ENCODE measurements at regions not wholly inside any gene's neighbourhood (a gene's known extent, or its start where the extent isn't known, plus 50 kb on each side); places are given as distances from the start of the nearest gene placed in this dataset.

DNA sequence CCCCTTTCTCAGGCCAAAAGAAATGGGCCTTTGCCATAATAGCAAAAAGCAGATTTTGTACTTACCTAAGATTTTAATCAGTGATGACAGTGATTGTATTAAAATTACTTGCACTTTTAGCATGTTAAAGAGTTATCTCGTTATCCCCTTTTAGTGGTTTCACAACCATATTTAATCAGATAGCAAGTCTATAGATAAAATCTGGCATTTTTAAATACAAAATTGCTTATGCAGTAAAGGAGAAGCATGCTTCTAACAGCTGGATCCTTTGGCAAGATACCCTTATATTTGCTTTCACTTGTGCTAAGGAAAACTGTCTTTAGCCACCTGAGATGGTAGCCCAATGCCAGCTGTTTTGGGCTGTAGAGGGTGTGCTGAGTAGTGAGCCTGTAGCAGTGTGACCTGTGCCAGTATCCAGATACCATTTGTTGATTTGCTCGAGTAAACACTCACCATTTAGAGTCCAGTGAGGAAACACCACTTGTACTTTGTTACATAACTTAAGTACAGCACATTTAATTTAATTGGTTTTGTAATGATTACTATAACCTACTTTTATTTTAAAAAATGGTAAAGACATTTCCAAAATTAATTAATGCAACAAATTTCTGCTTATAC, 314.4 kb upstream of the ZP4 start:
- DNase-seq (ENCODE audit: low read depth in 2 of 2), result no peak

DNA sequence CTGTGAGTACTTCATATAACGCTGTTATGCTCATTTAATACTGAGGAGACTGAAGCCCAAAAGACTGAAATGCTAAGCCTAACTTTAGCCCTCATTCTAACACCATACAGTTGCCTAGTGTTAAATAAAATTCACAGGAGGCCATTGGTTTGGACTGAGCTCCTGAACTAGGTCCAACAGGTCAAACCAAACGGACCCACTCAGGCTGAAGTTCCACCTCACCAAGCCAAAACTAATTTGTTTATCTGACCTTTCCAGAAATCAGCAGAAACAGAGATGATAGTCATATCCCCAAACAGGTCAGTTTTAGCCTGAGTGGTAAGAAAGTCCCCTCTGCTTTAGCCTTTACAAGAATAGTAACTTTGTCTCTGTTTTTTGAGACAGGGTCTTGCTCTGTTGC, 311.3 kb upstream of the ZP4 start:
- no peak for DNase-seq (ENCODE audit: low read depth in 2 of 2)

GRCh38 chr1:238199325-238199724, 308.6 kb upstream of the ZP4 start:
- DNase-seq (ENCODE audit: low read depth in 2 of 2), result no peak

DNA sequence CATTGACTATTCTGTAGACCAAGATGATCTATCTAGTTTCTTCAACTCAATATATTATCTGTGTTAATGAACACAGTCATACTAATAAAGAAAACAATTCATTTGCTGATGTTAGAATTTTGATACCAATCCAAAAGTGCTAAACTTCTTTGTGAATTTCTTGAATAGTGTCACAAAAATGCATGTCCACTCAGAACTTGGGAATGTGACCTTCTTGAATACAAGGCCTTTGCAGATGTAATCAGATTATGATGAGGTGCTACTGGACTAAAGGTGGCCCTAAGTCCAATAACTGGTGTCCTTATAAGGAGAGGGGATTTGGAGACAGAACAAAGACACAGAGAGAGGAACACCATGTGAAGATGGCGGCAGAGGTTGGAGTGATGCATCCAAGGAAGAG, 305.8 kb upstream of the ZP4 start:
- DNase-seq (ENCODE audit: low read depth in 2 of 2), result no peak

DNA sequence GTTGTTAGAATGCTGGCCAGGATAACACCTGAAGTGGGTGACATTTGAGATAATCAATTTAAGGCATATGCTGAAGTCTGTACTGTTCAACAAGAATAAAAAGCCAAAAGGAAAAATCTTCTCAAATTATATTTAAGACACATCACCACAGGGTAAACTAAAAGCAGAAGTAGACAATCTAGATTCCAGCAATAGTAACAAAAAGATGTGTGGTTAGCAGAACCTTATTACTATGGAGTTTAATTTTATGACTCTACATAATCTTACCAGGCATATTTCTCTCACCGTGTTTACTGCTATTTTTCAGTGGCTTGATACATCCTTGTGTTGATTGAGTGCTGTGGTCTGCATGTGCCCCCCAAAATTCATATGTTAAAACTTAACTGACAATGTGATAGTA, 300.4 kb upstream of the ZP4 start:
- DNase-seq (ENCODE audit: low read depth in 2 of 2), result no peak

DNA sequence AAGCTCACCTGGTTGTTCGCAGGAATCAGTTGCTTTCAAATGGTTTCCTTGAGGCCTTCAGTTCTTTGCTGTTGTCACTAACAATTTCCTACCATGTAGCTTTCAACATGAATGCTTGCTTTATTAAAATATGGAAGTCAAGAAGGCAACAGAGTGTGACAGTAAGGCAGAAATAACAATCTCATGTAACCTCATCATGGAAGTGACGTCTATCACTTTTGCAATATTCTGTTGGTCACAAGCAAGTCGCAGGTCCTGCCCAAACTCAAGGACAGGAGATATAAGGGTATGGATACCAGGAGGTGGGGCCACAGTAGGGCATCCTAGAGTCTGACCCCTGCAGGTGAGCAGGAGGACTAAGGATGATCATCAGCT, 296.8 kb upstream of the ZP4 start:
- DNase-seq (ENCODE audit: low read depth in 2 of 2), result no peak

- no peak for DNase-seq (ENCODE audit: low read depth in 2 of 2)
Observed at GRCh38 chr1:238186887-238187574, 296.3 kb upstream of the ZP4 start.

DNA sequence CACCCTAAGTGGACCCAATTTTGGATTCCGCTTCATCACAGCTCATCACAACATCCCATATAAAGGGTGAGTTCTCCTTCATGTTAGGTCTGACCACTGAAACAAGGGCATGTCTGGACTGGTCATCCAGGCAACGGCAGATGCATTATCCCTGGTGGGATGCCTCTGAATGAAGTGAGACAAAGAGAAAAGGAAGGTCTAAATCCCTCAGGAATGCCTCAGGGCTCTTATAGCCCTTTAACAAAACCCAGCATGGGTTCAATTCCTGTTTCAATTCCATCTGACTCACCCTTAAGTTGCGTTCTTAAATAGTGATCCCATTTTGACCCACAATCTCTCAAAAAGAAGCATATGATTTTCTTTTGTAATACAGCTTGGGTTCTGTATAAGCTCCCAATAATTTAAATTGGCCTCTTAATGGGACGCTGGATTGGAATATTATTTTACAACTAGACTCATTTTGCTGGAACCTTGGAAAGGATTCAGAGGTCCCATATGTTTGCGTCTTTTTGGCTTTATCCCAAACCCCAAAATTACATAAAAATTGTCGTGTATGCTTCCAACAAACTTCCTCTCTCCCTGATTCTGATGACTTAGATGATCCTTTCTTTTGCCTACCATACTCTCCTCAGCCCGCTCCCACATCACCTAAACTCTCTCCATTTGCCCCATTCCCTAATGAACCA, 287.4 kb upstream of the ZP4 start:
- DNase-seq (ENCODE audit: low read depth in 2 of 2), result no peak

DNA sequence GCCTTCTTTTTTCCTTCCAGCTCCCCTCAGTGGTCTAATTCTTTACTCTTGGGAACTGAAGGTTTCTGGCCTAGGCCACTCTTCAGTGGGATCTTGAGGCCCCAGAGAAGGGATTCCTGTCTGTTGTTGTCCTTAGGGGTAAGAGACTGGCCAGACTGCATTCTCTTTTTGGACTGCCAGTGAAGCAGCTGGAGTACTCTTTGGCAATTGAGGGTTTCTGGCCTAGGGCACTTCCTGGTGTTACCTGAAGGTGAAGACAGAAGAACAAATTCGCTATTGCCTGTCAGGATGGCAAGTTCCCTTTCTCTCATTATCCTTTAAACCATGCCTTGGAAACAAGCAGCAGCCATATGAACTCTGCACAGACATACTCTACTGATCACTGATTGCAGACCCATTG, 286.6 kb upstream of the ZP4 start:
- DNase-seq (ENCODE audit: low read depth in 2 of 2), result no peak

DNA sequence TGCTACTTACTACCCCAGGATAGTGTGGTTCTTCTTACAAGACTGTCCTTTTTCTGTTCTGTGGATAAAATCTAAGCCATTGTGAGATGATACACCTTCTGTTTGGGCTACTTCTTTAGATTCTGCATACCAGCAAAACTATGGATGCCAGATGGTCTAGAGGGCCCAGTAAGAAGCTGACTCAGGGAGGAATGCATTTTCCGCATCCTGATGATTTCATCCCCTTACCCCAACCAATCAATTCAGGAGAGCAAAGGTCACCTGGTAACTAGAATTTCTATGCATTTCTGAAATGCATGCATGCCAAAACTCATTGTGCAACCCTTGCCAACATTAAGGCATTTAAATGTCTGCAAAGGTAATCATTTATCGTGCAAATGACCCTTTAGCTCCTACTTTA, 285.7 kb upstream of the ZP4 start:
- no peak for DNase-seq (ENCODE audit: low read depth in 2 of 2)

GRCh38 chr1:238171985-238172384, 281.3 kb upstream of the ZP4 start:
- no peak for DNase-seq (ENCODE audit: low read depth in 2 of 2)

- no peak for DNase-seq (ENCODE audit: low read depth in 2 of 2)
Observed at GRCh38 chr1:238161955-238162354, 271.2 kb upstream of the ZP4 start.

DNA sequence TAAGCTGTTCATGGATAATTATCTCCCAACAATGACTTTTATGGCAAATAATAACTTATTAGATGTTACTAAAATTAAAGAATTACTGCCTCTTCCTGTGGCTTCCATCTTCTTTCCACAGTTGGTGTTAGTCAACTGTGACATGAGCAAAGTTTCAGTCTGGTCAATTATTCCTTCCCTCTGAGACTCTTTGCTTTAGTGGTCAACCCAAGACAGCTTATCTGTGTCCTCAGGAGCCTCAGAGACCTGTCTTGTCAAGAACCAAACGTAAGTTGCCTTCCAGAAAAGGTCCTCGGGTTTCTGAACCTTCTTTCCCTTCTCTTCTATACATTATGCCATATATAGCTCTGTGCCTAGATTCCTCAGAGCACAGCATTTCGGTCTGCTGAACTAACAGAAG, 263.2 kb upstream of the ZP4 start:
- no peak for DNase-seq (ENCODE audit: low read depth in 2 of 2)

- no peak for DNase-seq (ENCODE audit: low read depth in 2 of 2)
Observed at GRCh38 chr1:238153253-238153652, 262.5 kb upstream of the ZP4 start.

DNA sequence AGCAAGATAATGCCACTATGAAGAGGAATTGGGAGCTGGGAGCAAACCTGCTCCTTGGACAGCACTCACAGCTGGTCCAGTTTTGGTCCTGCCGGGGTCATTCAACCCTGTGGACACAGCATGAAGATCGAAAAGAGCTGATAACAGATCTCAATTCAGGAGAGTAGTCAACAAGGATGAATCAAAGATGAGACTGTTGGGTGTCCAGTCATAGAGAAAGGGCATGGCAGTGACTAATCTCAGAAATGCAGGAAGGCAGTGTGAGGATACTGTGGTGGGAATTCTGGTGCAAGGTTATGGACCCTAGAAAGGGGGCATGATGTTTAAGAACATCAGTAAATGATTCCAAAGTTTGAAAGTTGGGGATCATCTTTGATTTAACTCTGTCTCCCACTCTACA, 261.4 kb upstream of the ZP4 start:
- no peak for DNase-seq (ENCODE audit: low read depth in 2 of 2)

DNA sequence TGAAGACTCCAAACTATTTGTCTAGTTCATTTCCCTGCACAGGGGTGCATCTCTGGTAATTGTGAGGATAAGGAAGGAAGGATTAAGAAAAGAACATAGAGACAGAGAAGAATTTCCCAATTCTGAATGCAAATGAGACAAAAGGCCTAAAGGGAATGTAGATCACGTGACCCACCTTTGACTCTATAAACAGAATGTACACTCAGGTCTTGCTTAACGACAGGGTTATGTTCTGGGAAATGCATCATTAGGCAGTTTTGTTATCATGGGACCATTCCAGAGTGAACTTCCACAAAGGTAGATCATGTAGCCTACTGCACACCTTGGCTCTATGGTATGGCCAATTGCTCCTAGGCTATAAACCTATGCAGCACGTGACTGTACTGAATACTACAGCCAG, 252.3 kb upstream of the ZP4 start:
- DNase-seq (ENCODE audit: low read depth in 2 of 2), result no peak

DNA sequence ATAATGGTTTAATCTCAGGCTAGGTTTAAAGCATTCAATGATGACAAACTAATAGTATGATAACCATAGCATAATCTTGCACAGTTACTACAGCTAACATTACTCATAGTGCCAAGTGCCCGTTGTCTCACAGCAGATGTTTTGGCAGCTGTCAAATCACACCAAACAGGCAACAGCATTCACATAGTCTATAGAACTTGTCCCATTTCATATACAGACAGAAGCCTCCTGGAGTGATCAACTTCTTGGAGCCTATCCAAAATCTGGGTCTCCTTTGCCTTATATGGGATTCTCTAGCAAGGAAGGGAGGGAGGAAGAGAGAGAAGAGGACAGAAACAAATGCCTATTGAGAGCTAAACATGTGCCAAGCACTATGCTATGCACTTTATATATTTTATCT, 250.6 kb upstream of the ZP4 start:
- no peak for DNase-seq (ENCODE audit: low read depth in 2 of 2)

DNA sequence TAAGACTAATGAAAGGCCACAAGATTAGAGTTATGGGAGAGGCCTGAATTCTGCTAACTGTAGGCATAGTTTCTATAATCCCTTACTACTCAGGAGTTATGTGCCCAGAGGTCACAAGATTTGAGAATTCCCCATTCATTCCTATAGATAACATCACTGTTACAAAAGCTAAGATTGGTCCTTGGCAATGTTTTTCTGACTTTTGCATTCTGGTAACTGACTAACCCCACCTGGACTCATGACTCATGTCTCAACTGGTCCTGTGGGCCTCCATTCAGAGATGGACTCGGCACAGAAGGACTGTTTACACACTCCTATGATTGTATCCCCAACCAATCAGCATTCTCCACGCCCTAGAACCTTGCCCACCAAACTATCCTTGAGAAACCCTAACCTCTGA, 249.0 kb upstream of the ZP4 start:
- no peak for DNase-seq (ENCODE audit: low read depth in 2 of 2)

- DNase-seq (ENCODE audit: low read depth in 2 of 2), result no peak
Observed at GRCh38 chr1:238138059-238138626, 247.4 kb upstream of the ZP4 start.

GRCh38 chr1:238135708-238136664, 245.3 kb upstream of the ZP4 start:
- DNase-seq (ENCODE audit: low read depth in 2 of 2), result no peak

DNA sequence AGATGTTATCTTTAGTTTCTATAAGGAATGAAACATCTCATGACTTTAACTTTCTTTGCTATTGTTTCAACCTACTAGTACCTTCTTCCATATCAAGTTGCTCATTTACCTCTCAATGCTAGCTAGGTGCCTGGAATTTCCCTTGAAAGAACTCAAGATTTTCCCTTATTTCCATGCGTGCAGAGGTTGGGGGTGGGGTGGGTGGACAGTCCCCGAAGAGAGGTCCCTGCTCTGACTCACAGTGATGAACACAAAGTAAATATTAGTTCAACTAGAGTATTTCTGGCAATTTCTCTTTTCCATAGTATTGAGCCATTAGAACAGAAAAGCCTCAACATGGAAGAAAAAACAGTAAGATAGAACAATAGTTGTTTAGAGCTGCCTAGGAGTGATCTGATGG, 239.0 kb upstream of the ZP4 start:
- no peak for DNase-seq (ENCODE audit: low read depth in 2 of 2)

DNA sequence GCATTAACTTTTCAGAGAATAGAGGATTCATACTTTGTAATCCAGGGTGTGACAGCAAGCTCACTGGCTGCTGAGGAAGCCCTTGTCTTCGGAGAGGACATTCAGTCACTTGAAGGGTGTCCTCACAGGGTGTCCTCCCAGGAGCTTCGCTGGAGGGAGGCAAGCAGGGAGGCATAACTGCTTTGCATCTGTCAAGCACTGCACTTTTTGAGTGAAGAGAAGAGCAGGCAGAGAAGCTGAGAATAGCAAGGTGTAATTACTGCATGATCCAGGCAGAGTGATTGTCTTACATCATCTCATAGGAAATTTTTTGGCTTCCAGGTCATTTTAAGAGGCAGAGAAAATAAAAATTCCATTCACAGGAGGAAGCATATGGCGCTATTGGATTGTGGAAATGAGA, 232.5 kb upstream of the ZP4 start:
- DNase-seq (ENCODE audit: low read depth in 2 of 2), result no peak

Measured in activated CD4-positive, alpha-beta T cell treated with anti-CD3 and anti-CD28 coated beads for 24 hours (primary cell).